Loucy (cell line): ENCODE measurements at regions not wholly inside any gene's neighbourhood (a gene's known extent, or its start where the extent isn't known, plus 50 kb on each side); places are given as distances from the start of the nearest gene placed in this dataset.

Experiments used
- H2AFZ ChIP-seq: fragments of 200-600 bp; sonication (generic); 2 replicates; pipeline ENCODE4 v1.6.0; 2016; ENCODE audit warnings: antibody characterized with exemption, mild to moderate bottlenecking, low read length, moderate library complexity
- H3F3A ChIP-seq: fragments of 200-600 bp; 2 replicates; pipeline ENCODE4 v1.6.0; 2016; ENCODE audit warnings: antibody characterized with exemption, low read depth, mild to moderate bottlenecking
- H3K27me3 ChIP-seq: fragments of 200-600 bp; sonication (generic); 2 replicates; pipeline ENCODE4 v1.6.1; 2014; ENCODE audit warnings: low read length, mild to moderate bottlenecking; ENCODE audit not compliant: insufficient read depth, poor library complexity, severe bottlenecking
- H3K36me3 ChIP-seq: fragments of 200-600 bp; sonication (generic); 2 replicates; pipeline ENCODE4 v1.6.1; 2016; ENCODE audit warnings: low read length; ENCODE audit not compliant: insufficient read depth
- H3K4me1 ChIP-seq: fragments of 200-600 bp; sonication (generic); 2 replicates; pipeline ENCODE4 v1.5.1; 2014; ENCODE audit warnings: low read length, mild to moderate bottlenecking; ENCODE audit not compliant: insufficient read depth, poor library complexity, severe bottlenecking
- H3K4me2 ChIP-seq: fragments of 200-600 bp; sonication (generic); 2 replicates; pipeline ENCODE4 v1.6.0; 2014; ENCODE audit warnings: antibody characterized with exemption, low read length, low read depth, mild to moderate bottlenecking; ENCODE audit not compliant: poor library complexity, severe bottlenecking
- H3K4me3 ChIP-seq: fragments of 200-600 bp; sonication (generic); 2 replicates; pipeline ENCODE4 v1.5.1; 2014; ENCODE audit warnings: low read length, mild to moderate bottlenecking, mixed read lengths; ENCODE audit not compliant: poor library complexity, severe bottlenecking
- H3K79me2 ChIP-seq: fragments of 200-600 bp; sonication (generic); 2 replicates; pipeline ENCODE4 v1.6.1; 2014; ENCODE audit warnings: low read length; ENCODE audit not compliant: insufficient read depth
- H3K9ac ChIP-seq: fragments of 200-600 bp; sonication (generic); 2 replicates; pipeline ENCODE4 v1.6.0; 2014; ENCODE audit warnings: mild to moderate bottlenecking, low read depth, low read length, moderate library complexity; ENCODE audit not compliant: poor library complexity, severe bottlenecking
- H3K9me2 ChIP-seq: fragments of 200-600 bp; sonication (generic); replicated peaks from 2 replicates; pipeline ENCODE4 v1.6.1; 2016; ENCODE audit warnings: low read depth, low read length, mixed read lengths
- H3K9me3 ChIP-seq: fragments of 200-600 bp; sonication (generic); 2 replicates; pipeline ENCODE4 v1.6.1; 2014; ENCODE audit warnings: mild to moderate bottlenecking, antibody characterized with exemption, low read length, low read depth; ENCODE audit not compliant: insufficient read depth
- H4K20me1 ChIP-seq: fragments of 200-600 bp; sonication (generic); 2 replicates; pipeline ENCODE4 v1.6.0; 2014; ENCODE audit warnings: antibody characterized with exemption, low read length, mild to moderate bottlenecking; ENCODE audit not compliant: insufficient read depth, poor library complexity, severe bottlenecking
- EZH2phosphoT487 ChIP-seq: fragments of 200-600 bp; IDR thresholded peaks from 2 replicates; pipeline ENCODE4 v1.6.1; 2018; ENCODE audit warnings: antibody characterized with exemption, mild to moderate bottlenecking, moderate library complexity, borderline replicate concordance
- TF ChIP-seq, protein P1 (sequence below): fragments of 200-600 bp; sonication (generic); conservative IDR thresholded peaks from 2 replicates; pipeline ENCODE4 v1.5.1; 2014; ENCODE audit warnings: mild to moderate bottlenecking, antibody characterized with exemption, low read length

DNA sequence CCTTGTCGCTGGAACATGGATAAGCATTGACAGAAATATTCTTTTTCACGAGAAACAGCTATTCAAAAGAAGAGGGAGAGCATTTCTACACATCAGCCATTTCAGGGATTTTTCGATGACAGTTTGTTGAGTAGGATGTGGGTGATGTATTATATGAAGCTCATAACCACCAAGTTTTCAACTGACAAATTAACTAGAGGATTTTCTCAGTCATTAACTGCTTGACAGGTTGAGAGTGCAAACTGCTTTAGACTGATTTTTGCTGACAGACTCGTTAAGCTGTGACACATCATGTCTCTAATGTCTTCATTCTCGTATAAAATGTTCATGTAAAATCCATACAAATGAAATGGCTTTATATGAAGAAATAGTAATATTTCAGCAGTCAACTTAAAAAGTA is 354.2 kb upstream of the KCNN2 start:
- H3K9me2 ChIP-seq: no peaks in the 10 kb centered on the region
- H3K36me3 ChIP-seq: no peaks in the 10 kb centered on the region
- no peak overlapping the region for H3K9ac ChIP-seq
- TF ChIP-seq, protein P1, sequence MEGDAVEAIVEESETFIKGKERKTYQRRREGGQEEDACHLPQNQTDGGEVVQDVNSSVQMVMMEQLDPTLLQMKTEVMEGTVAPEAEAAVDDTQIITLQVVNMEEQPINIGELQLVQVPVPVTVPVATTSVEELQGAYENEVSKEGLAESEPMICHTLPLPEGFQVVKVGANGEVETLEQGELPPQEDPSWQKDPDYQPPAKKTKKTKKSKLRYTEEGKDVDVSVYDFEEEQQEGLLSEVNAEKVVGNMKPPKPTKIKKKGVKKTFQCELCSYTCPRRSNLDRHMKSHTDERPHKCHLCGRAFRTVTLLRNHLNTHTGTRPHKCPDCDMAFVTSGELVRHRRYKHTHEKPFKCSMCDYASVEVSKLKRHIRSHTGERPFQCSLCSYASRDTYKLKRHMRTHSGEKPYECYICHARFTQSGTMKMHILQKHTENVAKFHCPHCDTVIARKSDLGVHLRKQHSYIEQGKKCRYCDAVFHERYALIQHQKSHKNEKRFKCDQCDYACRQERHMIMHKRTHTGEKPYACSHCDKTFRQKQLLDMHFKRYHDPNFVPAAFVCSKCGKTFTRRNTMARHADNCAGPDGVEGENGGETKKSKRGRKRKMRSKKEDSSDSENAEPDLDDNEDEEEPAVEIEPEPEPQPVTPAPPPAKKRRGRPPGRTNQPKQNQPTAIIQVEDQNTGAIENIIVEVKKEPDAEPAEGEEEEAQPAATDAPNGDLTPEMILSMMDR: no peak
- no peak for TF ChIP-seq EZH2phosphoT487
- no peaks in the 10 kb centered on the region for H3K79me2 ChIP-seq
- H2AFZ ChIP-seq: no peak overlapping the region
- H3K9me3 ChIP-seq: no peaks in the 10 kb centered on the region
- H3K4me2 ChIP-seq: no peak overlapping the region
- H4K20me1 ChIP-seq: no peaks in the 10 kb centered on the region
- H3K27me3 ChIP-seq: no peaks in the 10 kb centered on the region
- H3K4me1 ChIP-seq: no peaks in the 10 kb centered on the region
- no peak overlapping the region for H3K4me3 ChIP-seq
- H3F3A ChIP-seq: no peaks in the 10 kb centered on the region

DNA sequence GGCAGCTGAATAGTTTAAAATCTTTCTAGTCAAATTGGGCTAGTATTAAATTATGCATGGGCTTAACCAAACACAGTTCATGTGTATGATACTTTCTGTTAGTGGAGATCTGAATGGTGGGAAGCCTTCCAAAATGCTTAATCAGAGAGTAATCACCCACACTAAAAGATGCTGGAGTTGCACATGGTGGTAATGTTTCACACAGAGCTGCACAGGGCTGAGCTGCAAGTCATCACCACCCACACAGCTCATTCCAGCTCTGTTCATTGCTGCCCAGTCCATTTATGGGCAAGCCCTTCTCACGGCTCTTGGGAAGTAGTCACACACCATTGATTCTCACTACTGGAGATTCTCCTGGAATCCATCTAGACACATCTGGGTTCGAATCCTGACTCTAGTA is 351.5 kb upstream of the KCNN2 start:
- no peak overlapping the region for H3K9ac ChIP-seq
- H3K9me3 ChIP-seq: no peaks in the 10 kb centered on the region
- H2AFZ ChIP-seq: no peak overlapping the region
- H3K36me3 ChIP-seq: no peaks in the 10 kb centered on the region
- H3F3A ChIP-seq: no peaks in the 10 kb centered on the region
- H3K79me2 ChIP-seq: no peaks in the 10 kb centered on the region
- H3K4me2 ChIP-seq: no peak overlapping the region
- no peaks in the 10 kb centered on the region for H3K4me1 ChIP-seq
- no peaks in the 10 kb centered on the region for H3K9me2 ChIP-seq
- H3K4me3 ChIP-seq: no peak overlapping the region
- TF ChIP-seq, protein P1: no peak
- TF ChIP-seq EZH2phosphoT487: no peak
- H4K20me1 ChIP-seq: no peaks in the 10 kb centered on the region
- H3K27me3 ChIP-seq: no peaks in the 10 kb centered on the region

DNA sequence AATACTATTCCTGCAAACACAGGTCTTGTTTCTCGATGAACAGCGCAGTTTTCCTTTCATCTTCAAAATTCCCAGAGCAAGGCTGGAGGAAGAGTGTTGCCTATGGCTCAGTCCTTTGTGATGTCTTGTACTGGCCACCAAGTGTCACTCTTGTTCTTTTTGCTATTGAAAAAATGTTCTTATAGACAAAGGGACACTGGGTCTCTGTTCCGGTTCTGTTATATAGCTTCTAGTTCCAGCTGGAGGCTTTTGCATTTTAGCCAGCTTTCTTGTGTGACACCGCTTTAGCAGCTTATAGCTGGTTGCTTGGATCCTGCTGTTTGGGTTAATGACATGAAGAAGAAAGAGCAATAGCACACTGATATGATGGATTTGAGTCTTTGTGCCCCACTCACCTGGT is 343.7 kb upstream of the KCNN2 start:
- no peak overlapping the region for H2AFZ ChIP-seq
- H3K36me3 ChIP-seq: no peaks in the 10 kb centered on the region
- TF ChIP-seq, protein P1: no peak
- H3K79me2 ChIP-seq: no peaks in the 10 kb centered on the region
- no peak overlapping the region for H3K4me3 ChIP-seq
- no peaks in the 10 kb centered on the region for H3F3A ChIP-seq
- no peak overlapping the region for H3K4me2 ChIP-seq
- no peak overlapping the region for H3K9ac ChIP-seq
- H3K9me3 ChIP-seq: no peaks in the 10 kb centered on the region
- no peaks in the 10 kb centered on the region for H3K4me1 ChIP-seq
- no peaks in the 10 kb centered on the region for H3K27me3 ChIP-seq
- H3K9me2 ChIP-seq: no peaks in the 10 kb centered on the region
- no peaks in the 10 kb centered on the region for H4K20me1 ChIP-seq
